ENCODE measurements at regions not wholly inside any gene's neighbourhood (a gene's known extent, or its start where the extent isn't known, plus 50 kb on each side); places are given as distances from the start of the nearest gene placed in this dataset.
"Not testable (repeated sequence)": the region's sequence is repeated elsewhere in the genome, so short reads cannot be mapped to it uniquely, and the experiment has no call there.

DNA sequence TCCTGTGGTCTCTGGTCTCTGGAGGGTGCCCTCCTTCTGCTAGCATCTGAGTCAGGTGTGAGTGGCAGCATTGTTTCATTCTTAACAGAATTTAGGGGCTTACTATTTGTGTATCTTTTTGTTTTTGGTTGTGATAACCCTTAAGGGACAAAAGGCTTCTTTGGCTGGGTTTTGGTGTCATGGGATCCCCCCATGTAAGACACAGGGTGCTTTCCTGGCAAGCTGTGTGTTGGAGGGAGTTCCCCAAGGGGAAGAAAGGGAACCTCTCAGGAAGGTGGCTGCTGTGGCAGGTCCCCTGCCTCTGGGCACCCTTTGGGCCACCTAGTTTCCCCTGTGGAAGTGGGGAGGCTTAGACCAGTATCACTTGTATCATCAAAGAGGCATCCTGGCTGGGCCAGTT is 4459.6 kb upstream of the OR11H1 start:
- not testable (repeated sequence) for TF ChIP-seq CTCF (IDR thresholded peaks at IDR 0.05 in 4 of 5, conservative IDR thresholded peaks at IDR 0.05 in 1 of 5); POLR2A (IDR thresholded peaks at IDR 0.05)
